H1 (cell line): ENCODE measurements at regions not wholly inside any gene's neighbourhood (a gene's known extent, or its start where the extent isn't known, plus 50 kb on each side); places are given as distances from the start of the nearest gene placed in this dataset.

ENCODE experiments used
- CTCF ChIA-PET: fragments of 300-600 bp; sonication (Branson Sonifier 250); formaldehyde crosslinking; loops from one replicate; lab custom pipeline; 2021; ENCODE audit not compliant: partially characterized antibody; lab: Charles Lee
- POLR2A ChIA-PET: fragments of 300-600 bp; sonication (Branson Sonifier 250); formaldehyde crosslinking; loops from one replicate; lab custom pipeline; 2021; ENCODE audit warnings: inconsistent platforms; ENCODE audit not compliant: partially characterized antibody; lab: Charles Lee
- DNase-seq, 2 experiments: peaks; one replicate each; pipeline versions ENCODE4 v3.0.0 to v3.0.0-alpha.2; 2010 to 2022; ENCODE audit warnings: low spot score in 2 of 2, low read depth in 1 of 2, mixed read lengths in 1 of 2
- FAIRE-seq: peaks from 2 replicates; lab custom pipeline; 2011; peaks lifted over from hg19 to GRCh38; lab: Jason Lieb, UNC
- H2AFZ ChIP-seq: 2 replicates; pipeline ENCODE4 v1.8.1; 2012; ENCODE audit warnings: low read length, inconsistent platforms
- H2AK5ac ChIP-seq: 2 replicates; pipeline ENCODE4 v1.6.1; 2013; ENCODE audit warnings: low read depth, low read length
- H2BK120ac ChIP-seq: replicated peaks from 2 replicates; pipeline ENCODE3; 2013; ENCODE audit warnings: low read depth, low read length, inconsistent platforms
- H2BK12ac ChIP-seq: 2 replicates; pipeline ENCODE4 v1.6.1; 2013; ENCODE audit warnings: low read depth, low read length
- H2BK15ac ChIP-seq: 2 replicates; pipeline ENCODE4 v1.6.1; 2013; ENCODE audit warnings: low read length
- H2BK20ac ChIP-seq: 2 replicates; pipeline ENCODE4 v1.6.1; 2013; ENCODE audit warnings: low read length
- H2BK5ac ChIP-seq: 2 replicates; pipeline ENCODE4 v1.6.1; 2013; ENCODE audit warnings: low read depth, low read length
- H3K14ac ChIP-seq: 2 replicates; pipeline ENCODE4 v1.6.1; 2013; ENCODE audit warnings: inconsistent platforms; ENCODE audit not compliant: insufficient read length
- H3K18ac ChIP-seq: 2 replicates; pipeline ENCODE4 v1.6.1; 2013; ENCODE audit warnings: low read length; ENCODE audit errors: extremely low read depth
- H3K23ac ChIP-seq: 2 replicates; pipeline ENCODE4 v1.6.1; 2013; ENCODE audit warnings: inconsistent platforms; ENCODE audit not compliant: insufficient read length
- H3K23me2 ChIP-seq: 2 replicates; pipeline ENCODE4 v1.6.1; 2013; ENCODE audit warnings: low read depth, low read length
- H3K27ac ChIP-seq: 2 replicates; pipeline ENCODE4 v1.6.1; 2011; ENCODE audit warnings: low read depth, low read length, inconsistent platforms
- H3K27me3 ChIP-seq, 4 experiments: replicated peaks in 1 of 4; 1 replicate in 1 of 4; 2 replicates in 3 of 4; pipeline versions ENCODE4 v1.6.1 to v1.8.1; 2011 to 2013; ENCODE audit warnings: low read length in 3 of 4, mild to moderate bottlenecking in 3 of 4, inconsistent platforms in 2 of 4, mixed read lengths in 2 of 4, moderate library complexity in 1 of 4; ENCODE audit not compliant: control insufficient read depth in 3 of 4, insufficient read depth in 3 of 4; ENCODE audit errors: extremely low read depth in 1 of 4
- H3K36me3 ChIP-seq, 4 experiments: 2 replicates each; pipeline versions ENCODE4 v1.6.1 to v1.8.1; 2011 to 2013; ENCODE audit warnings: mild to moderate bottlenecking in 4 of 4, low read length in 3 of 4, moderate library complexity in 2 of 4, control low read depth in 1 of 4, inconsistent platforms in 1 of 4; ENCODE audit not compliant: insufficient read depth in 4 of 4, control insufficient read depth in 2 of 4
- H3K4ac ChIP-seq: replicated peaks from 2 replicates; pipeline ENCODE3; 2013; ENCODE audit warnings: low read length, low read depth, mixed read lengths, inconsistent platforms; ENCODE audit not compliant: insufficient read length
- H3K4me1 ChIP-seq, 4 experiments: replicated peaks in 1 of 4; 1 replicate in 1 of 4; 2 replicates in 3 of 4; pipeline versions ENCODE4 v1.6.1 to v1.8.1; 2011 to 2013; ENCODE audit warnings: low read length in 3 of 4, inconsistent platforms in 2 of 4, mixed read lengths in 1 of 4; ENCODE audit not compliant: insufficient read depth in 4 of 4, control insufficient read depth in 3 of 4
- H3K4me2 ChIP-seq, 2 experiments: 2 replicates each; pipeline versions ENCODE4 v1.6.1 to v1.8.1; 2011 to 2013; ENCODE audit warnings: low read depth in 2 of 2, low read length in 2 of 2, control low read depth in 1 of 2, inconsistent platforms in 1 of 2, mild to moderate bottlenecking in 1 of 2; ENCODE audit not compliant: insufficient read depth in 1 of 2
- H3K4me3 ChIP-seq, 4 experiments: fragments of 200-600, 300-600 bp in 1 of 4; sonication (generic), shearing (Covaris generic), sonication (Bioruptor Twin) in 1 of 4; 2 replicates each; pipeline versions ENCODE4 v1.5.1 to v1.8.1; 2011 to 2016; ENCODE audit warnings: low read length in 4 of 4, low read depth in 3 of 4, control low read depth in 2 of 4, inconsistent platforms in 2 of 4, mild to moderate bottlenecking in 2 of 4, mixed read lengths in 1 of 4, moderate library complexity in 1 of 4; ENCODE audit not compliant: insufficient read depth in 2 of 4; ENCODE audit errors: extremely low read depth in 1 of 4
- H3K56ac ChIP-seq: replicated peaks from 2 replicates; pipeline ENCODE3; 2013; ENCODE audit warnings: low read depth, mild to moderate bottlenecking, mixed read lengths, low read length, inconsistent platforms; ENCODE audit not compliant: insufficient read length
- H3K79me1 ChIP-seq: 2 replicates; pipeline ENCODE4 v1.6.1; 2013; ENCODE audit warnings: low read depth, low read length, control low read depth
- H3K79me2 ChIP-seq, 2 experiments: 2 replicates each; pipeline versions ENCODE4 v1.6.1 to v1.8.1; 2012 to 2013; ENCODE audit warnings: low read length in 2 of 2, mild to moderate bottlenecking in 2 of 2, inconsistent platforms in 1 of 2; ENCODE audit not compliant: insufficient read depth in 2 of 2, control insufficient read depth in 1 of 2
- H3K9ac ChIP-seq, 4 experiments: replicated peaks in 1 of 4; 1 replicate in 1 of 4; 2 replicates in 3 of 4; pipeline versions ENCODE4 v1.6.1 to v1.8.1; 2011 to 2013; ENCODE audit warnings: low read depth in 3 of 4, low read length in 3 of 4, control low read depth in 2 of 4, mild to moderate bottlenecking in 2 of 4, moderate library complexity in 2 of 4, inconsistent platforms in 1 of 4; ENCODE audit errors: extremely low read depth in 1 of 4
- H3K9me3 ChIP-seq, 2 experiments: 2 replicates each; pipeline versions ENCODE4 v1.6.1 to v1.8.1; 2012 to 2013; ENCODE audit warnings: mild to moderate bottlenecking in 2 of 2, moderate library complexity in 2 of 2, control low read depth in 1 of 2, inconsistent platforms in 1 of 2, low read depth in 1 of 2, low read length in 1 of 2, mixed read lengths in 1 of 2; ENCODE audit not compliant: insufficient read depth in 2 of 2
- H4K20me1 ChIP-seq, 2 experiments: replicated peaks in 1 of 2; 2 replicates each; pipeline versions ENCODE3 to v1.8.1; 2011 to 2013; ENCODE audit warnings: inconsistent platforms in 2 of 2, low read length in 2 of 2, mild to moderate bottlenecking in 1 of 2; ENCODE audit not compliant: insufficient read depth in 2 of 2, control insufficient read depth in 1 of 2
- H4K5ac ChIP-seq: 2 replicates; pipeline ENCODE4 v1.6.1; 2013; ENCODE audit warnings: low read length, low read depth, mixed read lengths, inconsistent platforms; ENCODE audit not compliant: insufficient read length
- H4K8ac ChIP-seq: 2 replicates; pipeline ENCODE4 v1.8.0; 2013; ENCODE audit warnings: mild to moderate bottlenecking, moderate library complexity, low read length, inconsistent platforms; ENCODE audit not compliant: insufficient read depth; ENCODE audit errors: extremely low read depth
- H4K91ac ChIP-seq: replicated peaks from 2 replicates; pipeline ENCODE3; 2013; ENCODE audit warnings: low read length, mixed read lengths, inconsistent platforms; ENCODE audit not compliant: insufficient read length
- BACH1 ChIP-seq: IDR thresholded peaks from 2 replicates; pipeline ENCODE4 v1.6.1; 2012; ENCODE audit warnings: low read length, improper control_type of control experiment
- WGBS, 2 experiments: shearing (Covaris generic) in 1 of 2; methylation state at CpG; one replicate each; pipeline versions ENCODE4 v1.1.6 to v1.1.7; 2013 to 2015; ENCODE audit warnings: low lambda C conversion rate in 2 of 2, mixed read lengths in 2 of 2, inconsistent platforms in 1 of 2, low coverage in 1 of 2, missing lambda C conversion rate in 1 of 2; ENCODE audit not compliant: insufficient replicate concordance in 2 of 2, insufficient coverage in 1 of 2, insufficient read length in 1 of 2; ENCODE audit errors: extremely low coverage in 1 of 2, missing lambda C conversion rate in 1 of 2; 5-methylcytosine and 5-hydroxymethylcytosine counted together

DNA sequence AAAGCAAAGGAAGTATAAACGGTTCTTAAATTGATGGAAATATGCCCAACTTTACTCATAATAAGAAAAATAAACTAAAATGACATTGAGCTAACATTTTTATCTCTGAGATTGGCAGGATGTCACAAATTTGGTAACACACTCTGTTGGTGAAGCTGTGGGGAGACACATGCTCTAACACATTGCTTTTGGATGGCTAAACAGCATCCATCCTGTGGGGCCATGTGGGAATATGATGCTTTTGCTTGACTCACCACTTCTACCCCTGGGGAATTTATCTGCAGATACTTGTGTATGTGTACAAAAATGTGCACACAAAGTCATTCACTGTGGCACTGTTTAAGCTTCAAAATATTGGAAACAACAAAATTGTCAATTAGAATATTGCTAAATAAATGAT, 100.2 kb downstream of the ANAPC4 start:
- FAIRE-seq (no peak), DNase-seq (no peak)
- Histone ChIP-seq H2BK120ac (no peak overlapping the region), H3K14ac (no peak overlapping the region), H3K27ac (no peak overlapping the region), H3K79me2 (no peaks in the 10 kb centered on the region), H4K20me1 (no peaks in the 10 kb centered on the region), H3K4me1 (peaks cover 0 to 8% (median 2%) of the 10 kb centered on the region in 4 experiments; a peak in 3 of 7 replicates), H3K18ac (no peak overlapping the region), H2AFZ (no peak overlapping the region), H3K79me1 (no peaks in the 10 kb centered on the region), H3K36me3 (no peaks in the 10 kb centered on the region), H3K4me3 (no peak overlapping the region), H3K23me2 (no peaks in the 10 kb centered on the region), H4K5ac (no peak overlapping the region), H3K9ac (no peak overlapping the region), H3K4me2 (no peak overlapping the region), H4K91ac (no peak overlapping the region), H2AK5ac (no peak overlapping the region), H2BK12ac (no peak overlapping the region), H2BK15ac (no peak overlapping the region), H3K4ac (no peak overlapping the region), H3K27me3 (peaks cover 0 to 5% (median 0%) of the 10 kb centered on the region in 4 experiments; a peak in 2 of 7 replicates), H2BK20ac (no peak overlapping the region), H3K9me3 (no peaks in the 10 kb centered on the region), H3K23ac (no peak overlapping the region), H2BK5ac (no peak overlapping the region), H4K8ac (no peak overlapping the region), H3K56ac (no peak overlapping the region)
- WGBS, 2 experiments, result 100% methylated on average over 1 of the region's 1 CpG; no CpG with 5 or more reads in 1 of the 2 experiments
- ChIA-PET POLR2A (interaction anchor here (0.9 kb wide), 1 partner anchor 29 kb away, joined by 3 read pairs; no protein-coding TSS in a partner anchor), CTCF (interaction anchor here (0.9 kb wide), 2 partner anchors 9 to 224 kb away, joined by 3 to 5 read pairs; no protein-coding TSS in a partner anchor)
- TF ChIP-seq BACH1, result no peak
